Common myeloid progenitor, CD34-positive (primary cell): ENCODE measurements at regions not wholly inside any gene's neighbourhood (a gene's known extent, or its start where the extent isn't known, plus 50 kb on each side); places are given as distances from the start of the nearest gene placed in this dataset.
"Not testable (repeated sequence)": the region's sequence is repeated elsewhere in the genome, so short reads cannot be mapped to it uniquely, and the experiment has no call there.

Source experiments
- CTCF ChIA-PET: fragments of 350-600 bp; sonication (Branson Sonifier 250); formaldehyde crosslinking; loops from one replicate; lab custom pipeline; 2021; ENCODE audit warnings: antibody characterized with exemption; lab: Charles Lee
- POLR2A ChIA-PET: fragments of 350-600 bp; sonication (Branson Sonifier 250); formaldehyde crosslinking; loops from one replicate; lab custom pipeline; 2021; ENCODE audit warnings: antibody characterized with exemption; lab: Charles Lee
- DNase-seq, 3 donors: peaks; one replicate each; pipeline versions ENCODE4 v3.0.0 to v3.0.0-alpha.2; 2013
- H3K27ac ChIP-seq, 2 experiments: 1 replicate in 1 of 2; 2 replicates in 1 of 2; pipeline ENCODE4 v1.7.0; 2013; ENCODE audit warnings: inconsistent platforms in 2 of 2, low read length in 2 of 2, mild to moderate bottlenecking in 2 of 2, low read depth in 1 of 2, moderate library complexity in 1 of 2; ENCODE audit not compliant: severe bottlenecking in 2 of 2, insufficient read depth in 1 of 2, poor library complexity in 1 of 2
- H3K27me3 ChIP-seq, 5 experiments: replicated peaks in 2 of 5; 1 replicate in 3 of 5; 2 replicates in 2 of 5; pipeline versions ENCODE4 v1.6.1 to v1.7.0; 2013; ENCODE audit warnings: low read length in 4 of 5, mild to moderate bottlenecking in 2 of 5, moderate library complexity in 2 of 5, inconsistent platforms in 1 of 5; ENCODE audit not compliant: insufficient read depth in 5 of 5, control insufficient read depth in 4 of 5
- H3K36me3 ChIP-seq, 4 experiments: 1 replicate in 2 of 4; 2 replicates in 2 of 4; pipeline versions ENCODE4 v1.6.1 to v1.7.0; 2013; ENCODE audit warnings: low read length in 3 of 4, control low read depth in 1 of 4, mild to moderate bottlenecking in 1 of 4; ENCODE audit not compliant: control insufficient read depth in 4 of 4, insufficient read depth in 4 of 4
- H3K4me1 ChIP-seq, 4 experiments: 1 replicate in 3 of 4; 2 replicates in 1 of 4; pipeline versions ENCODE4 v1.6.1 to v1.7.1; 2013; ENCODE audit warnings: low read length in 3 of 4, mild to moderate bottlenecking in 3 of 4, control low read depth in 1 of 4, inconsistent platforms in 1 of 4, moderate library complexity in 1 of 4; ENCODE audit not compliant: control insufficient read depth in 4 of 4, insufficient read depth in 4 of 4; ENCODE audit errors: control extremely low read depth in 1 of 4
- H3K4me3 ChIP-seq, 7 experiments: 1 replicate in 4 of 7; 2 replicates in 3 of 7; pipeline versions ENCODE4 v1.5.1 to v1.7.0; 2013; ENCODE audit warnings: mild to moderate bottlenecking in 7 of 7, low read length in 6 of 7, moderate library complexity in 6 of 7, inconsistent platforms in 2 of 7, low read depth in 2 of 7, control low read depth in 1 of 7; ENCODE audit not compliant: insufficient read depth in 4 of 7, control insufficient read depth in 1 of 7; ENCODE audit errors: extremely low read depth in 1 of 7
- H3K9me3 ChIP-seq, 5 experiments: 1 replicate in 4 of 5; 2 replicates in 1 of 5; pipeline versions ENCODE4 v1.6.1 to v1.7.1; 2013; ENCODE audit warnings: low read length in 4 of 5, mild to moderate bottlenecking in 2 of 5, inconsistent platforms in 1 of 5, low read depth in 1 of 5, moderate library complexity in 1 of 5; ENCODE audit not compliant: control insufficient read depth in 4 of 5, insufficient read depth in 2 of 5; ENCODE audit errors: control extremely low read depth in 1 of 5
- WGBS: methylation state at CpG from one replicate; pipeline ENCODE4 v1.1.5; 2013; ENCODE audit not compliant: insufficient coverage; 5-methylcytosine and 5-hydroxymethylcytosine counted together

DNA sequence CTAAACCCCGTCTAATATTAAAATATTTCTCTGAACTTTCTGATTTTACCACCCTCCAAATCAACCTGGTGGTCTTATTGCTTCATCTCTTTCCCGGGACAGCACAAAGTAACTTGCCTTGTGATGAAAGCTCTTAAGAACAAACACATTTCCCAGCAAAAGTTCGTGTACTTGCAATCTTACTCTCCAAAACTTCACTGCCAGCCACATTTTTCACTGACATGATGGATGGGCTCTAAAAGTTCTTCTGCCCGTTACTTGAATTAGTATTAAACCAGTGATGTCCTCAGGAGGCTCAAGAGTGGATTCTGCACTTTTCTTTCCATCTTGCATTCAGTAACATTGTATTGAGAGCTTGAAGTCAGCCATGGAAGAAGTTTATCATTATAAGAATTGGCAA is 731.6 kb upstream of the GJE1 start:
- ChIA-PET POLR2A (interaction anchor here (0.6 kb wide), 1 partner anchor 407 kb away, joined by 4 read pairs; no protein-coding TSS in a partner anchor), CTCF (interaction anchor here (1.2 kb wide), 1 partner anchor 12 kb away, joined by 3 read pairs; no protein-coding TSS in a partner anchor)
- 93% methylated on average over 3 of the region's 4 CpGs for WGBS
- Histone ChIP-seq H3K27ac (no peak overlapping the region), H3K27me3 (no peaks in the 10 kb centered on the region), H3K4me3 (no peak overlapping the region), H3K36me3 (no peaks in the 10 kb centered on the region), H3K9me3 (no peaks in the 10 kb centered on the region), H3K4me1 (no peaks in the 10 kb centered on the region)
- no peak for DNase-seq

DNA sequence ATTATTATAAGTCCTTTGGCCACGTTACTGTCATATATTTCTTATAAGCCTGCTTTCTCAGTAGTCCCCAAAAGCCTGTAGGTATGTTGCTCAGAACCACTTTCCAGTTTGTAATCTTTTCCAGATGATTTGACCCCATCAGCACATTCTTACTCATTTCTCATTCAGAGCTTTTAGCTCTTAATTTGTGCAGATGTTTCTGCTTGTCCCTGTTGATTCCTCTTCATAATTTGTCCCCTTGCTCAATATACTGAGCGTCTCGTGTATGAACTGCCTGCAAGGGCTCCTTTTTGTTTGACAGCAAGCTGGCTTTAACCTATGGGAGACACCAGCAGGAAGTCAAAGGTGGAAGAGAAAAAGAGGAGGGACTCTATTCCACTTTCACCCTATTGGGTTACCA is 733.8 kb upstream of the GJE1 start:
- ChIA-PET POLR2A (no interaction called here), CTCF (no interaction called here)
- no peaks in the 10 kb centered on the region for H3K4me1 ChIP-seq
- H3K36me3 ChIP-seq = no peaks in the 10 kb centered on the region
- WGBS = 100% methylated on average over 1 of the region's 3 CpGs
- H3K27ac ChIP-seq = no peak overlapping the region
- no peaks in the 10 kb centered on the region for H3K27me3 ChIP-seq
- no peak overlapping the region for H3K4me3 ChIP-seq
- no peak for DNase-seq
- H3K9me3 ChIP-seq = no peaks in the 10 kb centered on the region

DNA sequence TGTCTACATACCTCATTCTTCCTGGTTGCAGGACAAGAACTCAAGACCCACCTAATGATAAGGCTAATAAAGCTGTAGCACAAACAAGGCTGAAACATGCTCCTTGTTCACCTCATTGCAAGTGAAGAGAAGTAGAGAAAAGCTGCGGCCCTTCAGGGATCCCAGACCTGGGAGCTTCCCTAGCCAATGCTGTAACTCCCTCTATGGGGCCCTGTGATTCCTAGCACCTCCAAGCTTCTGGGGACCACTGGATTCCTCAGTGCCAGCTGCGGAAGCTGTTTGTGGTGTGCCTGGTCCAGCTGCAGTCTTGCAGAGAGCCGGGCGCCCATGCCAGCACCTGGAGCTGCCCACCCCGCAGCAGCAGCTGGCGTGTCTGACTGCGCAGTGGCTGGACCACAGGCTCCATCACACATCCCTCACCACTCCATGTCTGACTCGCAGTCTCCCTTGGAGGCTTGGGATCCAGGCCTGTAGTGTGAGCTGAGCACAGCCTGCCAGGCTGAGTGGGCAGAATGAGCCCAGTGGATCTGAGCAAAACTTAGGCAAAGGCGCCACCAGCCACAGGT is 737.2 kb upstream of the GJE1 start:
- no peaks in the 10 kb centered on the region for H3K27me3 ChIP-seq
- H3K4me1 ChIP-seq = no peaks in the 10 kb centered on the region
- POLR2A ChIA-PET = interaction anchor here (0.6 kb wide), 2 partner anchors 635 to 999 kb away, joined by 3 to 4 read pairs; no protein-coding TSS in a partner anchor
- no peak overlapping the region for H3K4me3 ChIP-seq
- CTCF ChIA-PET = interaction anchor here (0.5 kb wide), 1 partner anchor 155 kb away, joined by 3 read pairs; no protein-coding TSS in a partner anchor
- DNase-seq = no peak
- 100% methylated on average over 3 of the region's 9 CpGs for WGBS
- no peaks in the 10 kb centered on the region for H3K9me3 ChIP-seq
- H3K36me3 ChIP-seq = no peaks in the 10 kb centered on the region
- H3K27ac ChIP-seq = no peak overlapping the region

DNA sequence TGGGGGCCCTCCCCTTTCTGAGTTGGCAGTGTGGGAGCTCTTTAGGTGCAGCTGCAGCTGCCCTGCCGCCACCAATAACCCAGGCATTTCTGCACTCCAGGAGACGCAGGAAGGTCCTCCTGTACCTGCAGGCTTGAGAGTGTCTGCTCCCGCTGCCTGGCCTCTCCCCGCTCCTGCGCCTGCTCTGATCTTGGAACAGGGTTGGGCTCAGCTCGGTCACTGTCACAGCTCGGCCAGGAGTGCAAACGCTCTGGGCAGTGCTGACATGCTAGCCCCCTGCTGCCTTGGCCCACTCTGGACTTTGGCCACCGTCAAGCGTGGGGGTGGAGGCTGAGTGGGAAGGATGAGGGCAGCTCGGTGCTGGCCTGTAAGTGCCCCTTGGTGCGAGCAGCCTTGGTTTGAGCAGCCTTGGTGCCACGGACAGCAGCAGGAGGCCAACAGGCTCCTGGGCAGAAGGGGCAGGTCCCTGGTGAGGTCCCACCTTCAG is 738.1 kb upstream of the GJE1 start:
- 98% methylated on average over 13 of the region's 13 CpGs for WGBS

DNA sequence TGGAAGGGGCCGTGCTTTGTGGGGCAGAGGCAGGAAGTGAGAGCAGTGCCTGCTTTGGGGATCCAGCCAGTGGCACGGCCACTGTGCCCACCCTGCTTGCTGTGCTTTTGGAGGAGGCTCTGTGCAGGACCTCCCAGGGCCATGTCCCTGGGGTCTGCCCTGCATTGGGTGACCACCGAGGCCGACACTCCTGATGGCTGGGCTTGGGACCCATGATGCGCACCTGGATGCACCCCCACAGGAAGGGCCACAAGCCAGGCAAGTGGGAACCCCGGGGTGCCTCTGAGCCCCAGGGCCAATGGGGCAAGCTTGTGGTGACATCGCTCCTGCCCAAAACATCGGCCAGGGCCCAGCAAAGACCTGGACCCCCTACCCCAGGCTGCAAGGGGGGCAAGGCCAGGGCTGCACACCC is 738.6 kb upstream of the GJE1 start:
- no peaks in the 10 kb centered on the region for H3K9me3 ChIP-seq
- no peaks in the 10 kb centered on the region for H3K4me1 ChIP-seq
- CTCF ChIA-PET = no interaction called here
- DNase-seq = no peak
- H3K4me3 ChIP-seq = no peak overlapping the region
- no peak overlapping the region for H3K27ac ChIP-seq
- WGBS = 95% methylated on average over 7 of the region's 8 CpGs
- H3K36me3 ChIP-seq = no peaks in the 10 kb centered on the region
- POLR2A ChIA-PET = no interaction called here
- H3K27me3 ChIP-seq = no peaks in the 10 kb centered on the region

More for the DNA sequence above, 738.1 kb upstream of the GJE1 start:
- no peak for DNase-seq
- ChIA-PET POLR2A (no interaction called here), CTCF (no interaction called here)
- Histone ChIP-seq H3K9me3 (no peaks in the 10 kb centered on the region), H3K27ac (no peak overlapping the region), H3K4me1 (no peaks in the 10 kb centered on the region), H3K4me3 (no peak overlapping the region), H3K36me3 (no peaks in the 10 kb centered on the region), H3K27me3 (no peaks in the 10 kb centered on the region)

DNA sequence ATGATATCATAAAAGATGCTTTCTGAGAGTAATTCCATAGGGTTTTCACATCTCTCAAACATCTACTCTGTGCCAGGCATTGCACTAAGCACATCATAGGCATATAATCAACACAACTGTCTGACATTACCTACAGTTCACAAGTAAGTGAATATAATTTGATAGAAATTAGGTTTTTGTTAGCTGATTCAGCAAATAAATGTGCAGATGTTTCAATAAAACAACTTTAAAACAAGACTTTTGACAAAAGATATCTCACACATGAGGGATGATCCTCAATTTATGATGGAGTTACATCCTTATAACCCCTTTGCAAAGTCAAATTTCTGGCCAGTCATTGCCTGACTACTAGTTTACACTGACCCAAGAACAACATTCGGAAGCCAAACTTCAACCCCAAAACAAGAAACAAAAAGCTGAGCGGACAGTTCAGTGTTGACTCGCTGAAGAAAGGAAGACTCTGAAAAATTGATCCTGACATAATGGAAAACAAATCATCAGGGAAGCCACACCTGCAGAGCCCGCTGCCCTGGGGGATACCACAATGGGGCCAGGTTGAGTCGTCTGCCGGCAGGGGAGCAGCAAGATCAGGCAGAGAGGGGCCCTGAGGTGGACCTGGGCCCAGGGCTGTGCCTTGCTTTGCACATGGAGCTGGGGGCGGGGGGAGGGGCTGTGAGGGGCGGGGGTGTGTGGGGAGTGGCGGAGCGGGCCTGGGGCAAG is 739.2 kb upstream of the GJE1 start:
- no peak overlapping the region for H3K27ac ChIP-seq
- ChIA-PET CTCF (no interaction called here), POLR2A (no interaction called here)
- H3K4me1 ChIP-seq = no peaks in the 10 kb centered on the region
- H3K4me3 ChIP-seq = no peak overlapping the region
- H3K36me3 ChIP-seq = no peaks in the 10 kb centered on the region
- H3K27me3 ChIP-seq = no peaks in the 10 kb centered on the region
- no peak for DNase-seq
- WGBS = 98% methylated on average over 4 of the region's 10 CpGs
- no peaks in the 10 kb centered on the region for H3K9me3 ChIP-seq

DNA sequence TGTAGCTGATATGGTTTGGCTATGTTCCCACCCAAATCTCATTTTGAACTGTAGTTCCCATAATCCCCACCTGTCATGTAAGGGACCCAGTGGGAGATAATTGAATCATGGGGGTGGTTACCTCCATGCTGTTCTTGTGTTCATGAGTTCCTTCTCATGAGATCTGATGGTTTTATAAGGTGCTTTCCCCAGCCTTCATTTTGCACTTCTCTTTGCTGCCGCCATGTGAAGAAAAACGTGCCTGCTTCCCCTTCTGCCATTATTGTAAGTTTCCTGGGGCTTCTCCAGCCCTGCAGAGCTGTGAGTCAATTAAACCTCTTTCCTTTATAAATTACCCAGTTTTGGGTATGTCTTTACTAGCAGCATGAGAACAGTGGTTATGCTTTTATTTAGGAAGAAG is 741.6 kb upstream of the GJE1 start:
- H3K27ac ChIP-seq, H3K9me3 ChIP-seq, DNase-seq, POLR2A ChIA-PET, H3K27me3 ChIP-seq, H3K4me3 ChIP-seq, H3K4me1 ChIP-seq, CTCF ChIA-PET, H3K36me3 ChIP-seq: not testable (repeated sequence)
- WGBS = 100% methylated on average over 2 of the region's 2 CpGs
